ENCODE measurements at regions not wholly inside any gene's neighbourhood (a gene's known extent, or its start where the extent isn't known, plus 50 kb on each side); places are given as distances from the start of the nearest gene placed in this dataset.

- no peak overlapping the region for H3K27ac ChIP-seq (replicated peaks)
- TF ChIP-seq REST (IDR thresholded peaks at IDR 0.05; ENCODE audit: insufficient replicate concordance, low read depth) (no peak), SPI1 (IDR thresholded peaks at IDR 0.05; ENCODE audit: borderline replicate concordance, low read depth) (no peak), GABPA (IDR thresholded peaks at IDR 0.05; ENCODE audit: low read depth) (no peak), POLR2AphosphoS5 (IDR thresholded peaks at IDR 0.05; ENCODE audit: low read depth) (no peak), CTCF (IDR thresholded peaks at IDR 0.05; ENCODE audit: insufficient read depth, low read length) (no peak)
- DNase-seq (ENCODE audit: low read depth in 1 of 2, low spot score in 1 of 2): no peak
- no peak overlapping the region for H3K4me3 ChIP-seq (replicated peaks; ENCODE audit: insufficient read depth, low read length)
- no peaks in the 10 kb centered on the region for H3K27me3 ChIP-seq (ENCODE audit: insufficient read depth, poor library complexity, severe bottlenecking)
Measured at GRCh38 chr6:53412751-53413150, 64.0 kb upstream of the ELOVL5 start.

GRCh38 chr6:53412021-53412715 lies 63.4 kb upstream of the ELOVL5 start:
- H3K27me3 ChIP-seq (ENCODE audit: insufficient read depth, poor library complexity, severe bottlenecking): no peaks in the 10 kb centered on the region
- no peak overlapping the region for H3K4me3 ChIP-seq (replicated peaks; ENCODE audit: insufficient read depth, low read length)
- no peak overlapping the region for H3K27ac ChIP-seq (replicated peaks)
- TF ChIP-seq SPI1 (IDR thresholded peaks at IDR 0.05; ENCODE audit: borderline replicate concordance, low read depth): no peak
- TF ChIP-seq GABPA (IDR thresholded peaks at IDR 0.05; ENCODE audit: low read depth): no peak
- no peak for DNase-seq (ENCODE audit: low read depth in 1 of 2, low spot score in 1 of 2)

- TF ChIP-seq CTCF (IDR thresholded peaks at IDR 0.05; ENCODE audit: insufficient read depth, low read length) (no peak), POLR2AphosphoS5 (IDR thresholded peaks at IDR 0.05; ENCODE audit: low read depth) (no peak)
Measured at GRCh38 chr6:53411451-53411850, 62.7 kb upstream of the ELOVL5 start.

GRCh38 chr6:53410508-53411258 lies 61.9 kb upstream of the ELOVL5 start:
- DNase-seq (ENCODE audit: low read depth in 1 of 2, low spot score in 1 of 2): peak in 1 of 2 experiments; percentile 66
- Histone ChIP-seq H3K27ac (replicated peaks) (no peak overlapping the region), H3K4me3 (replicated peaks; ENCODE audit: insufficient read depth, low read length) (no peak overlapping the region), H3K27me3 (ENCODE audit: insufficient read depth, poor library complexity, severe bottlenecking) (no peaks in the 10 kb centered on the region)
- peak; percentile 26 for TF ChIP-seq CTCF (IDR thresholded peaks at IDR 0.05; ENCODE audit: insufficient read depth, low read length)
- no peak for TF ChIP-seq SPI1 (IDR thresholded peaks at IDR 0.05; ENCODE audit: borderline replicate concordance, low read depth)

More at GRCh38 chr6:53411451-53411850, 62.7 kb upstream of the ELOVL5 start:
- Histone ChIP-seq H3K4me3 (replicated peaks; ENCODE audit: insufficient read depth, low read length) (no peak overlapping the region), H3K27me3 (ENCODE audit: insufficient read depth, poor library complexity, severe bottlenecking) (no peaks in the 10 kb centered on the region), H3K27ac (replicated peaks) (no peak overlapping the region)
- DNase-seq (ENCODE audit: low read depth in 1 of 2, low spot score in 1 of 2): no peak

- TF ChIP-seq CTCF (IDR thresholded peaks at IDR 0.05; ENCODE audit: insufficient read depth, low read length) (no peak), REST (IDR thresholded peaks at IDR 0.05; ENCODE audit: insufficient replicate concordance, low read depth) (no peak), GABPA (IDR thresholded peaks at IDR 0.05; ENCODE audit: low read depth) (no peak), POLR2AphosphoS5 (IDR thresholded peaks at IDR 0.05; ENCODE audit: low read depth) (no peak), SPI1 (IDR thresholded peaks at IDR 0.05; ENCODE audit: borderline replicate concordance, low read depth) (no peak)
- Histone ChIP-seq H3K27me3 (ENCODE audit: insufficient read depth, poor library complexity, severe bottlenecking) (no peaks in the 10 kb centered on the region), H3K27ac (replicated peaks) (no peak overlapping the region), H3K4me3 (replicated peaks; ENCODE audit: insufficient read depth, low read length) (no peak overlapping the region)
- DNase-seq (ENCODE audit: low read depth in 1 of 2, low spot score in 1 of 2): no peak
Measured at GRCh38 chr6:53408826-53409225, 60.1 kb upstream of the ELOVL5 start.
